ENCODE measurements at regions not wholly inside any gene's neighbourhood (a gene's known extent, or its start where the extent isn't known, plus 50 kb on each side); places are given as distances from the start of the nearest gene placed in this dataset.

DNA sequence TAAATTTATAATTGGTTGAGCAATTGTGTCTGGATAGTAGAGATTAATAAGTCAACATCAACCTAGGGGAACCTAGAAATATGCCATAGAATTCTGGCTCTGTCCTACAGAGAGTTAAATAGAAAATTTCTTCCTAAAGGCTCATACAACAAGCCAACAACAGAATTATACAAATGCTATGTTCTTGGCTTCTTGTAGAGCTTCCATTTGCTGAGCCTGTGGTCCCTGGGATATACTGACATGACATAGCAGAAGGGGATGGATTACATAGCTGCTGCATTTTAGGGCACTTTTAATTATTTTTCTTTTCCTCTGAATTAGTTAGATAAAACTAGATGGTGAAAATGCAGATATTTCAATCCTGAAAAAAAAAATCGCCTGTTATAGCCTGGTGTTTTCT is 95.5 kb upstream of the ST6GAL2 start:
- no peak for DNase-seq

DNA sequence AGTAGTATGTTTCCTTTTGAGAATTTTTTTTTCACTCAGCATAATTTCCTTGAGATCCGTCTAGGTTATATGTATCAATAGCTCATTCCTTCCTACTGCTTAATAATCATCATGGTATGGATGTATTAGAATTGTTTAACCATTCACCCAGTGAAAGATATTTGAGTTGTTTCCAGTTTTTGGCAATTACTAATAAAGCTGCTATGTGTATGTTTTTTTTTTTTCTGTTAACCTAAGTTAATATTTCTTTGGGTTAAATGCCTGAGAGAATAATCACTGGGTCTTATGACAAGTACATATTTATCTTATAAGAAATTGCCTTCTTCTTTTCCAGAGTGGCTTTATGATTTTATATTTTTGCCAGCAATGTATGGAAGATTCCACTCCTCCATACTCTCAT is 96.4 kb upstream of the ST6GAL2 start:
- no peak for DNase-seq

DNA sequence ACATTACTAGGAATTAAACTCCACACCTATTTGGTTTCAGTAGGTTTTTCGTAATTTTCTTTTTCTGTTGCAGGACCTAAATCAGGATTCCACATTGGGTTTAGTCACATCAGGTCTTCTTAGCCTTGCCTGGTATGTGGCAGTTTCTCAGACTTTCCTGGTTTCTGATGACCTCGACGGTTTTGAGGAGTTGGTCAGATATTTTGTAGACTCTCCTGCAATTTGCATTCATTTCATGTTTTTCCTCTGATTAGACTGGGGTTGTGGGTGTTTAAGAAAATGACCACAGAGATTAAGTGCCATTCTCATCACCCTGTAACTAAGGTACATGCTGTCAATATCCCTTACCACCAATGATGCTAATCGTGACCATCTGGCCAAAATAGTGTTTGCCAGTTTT is 97.3 kb upstream of the ST6GAL2 start:
- DNase-seq: no peak

DNA sequence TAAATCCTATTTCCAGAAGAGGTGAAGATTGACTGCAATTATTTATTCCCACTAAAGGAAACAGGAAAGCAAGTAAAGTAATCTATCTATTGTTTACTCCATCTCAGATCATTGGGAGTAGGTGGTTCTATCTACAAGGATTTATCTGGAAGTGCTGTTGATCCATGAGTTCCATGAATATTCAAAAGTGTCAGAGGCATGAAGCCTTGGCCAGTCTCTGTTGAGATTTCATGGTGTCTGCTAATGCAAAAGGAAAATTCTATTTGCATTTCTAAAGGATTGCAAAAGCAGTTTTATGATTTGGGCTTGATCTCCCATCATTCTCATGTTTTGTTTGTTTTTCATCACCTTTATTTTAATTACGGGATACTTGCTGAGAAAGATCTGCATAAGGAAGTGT is 102.4 kb upstream of the ST6GAL2 start:
- DNase-seq: no peak

DNA sequence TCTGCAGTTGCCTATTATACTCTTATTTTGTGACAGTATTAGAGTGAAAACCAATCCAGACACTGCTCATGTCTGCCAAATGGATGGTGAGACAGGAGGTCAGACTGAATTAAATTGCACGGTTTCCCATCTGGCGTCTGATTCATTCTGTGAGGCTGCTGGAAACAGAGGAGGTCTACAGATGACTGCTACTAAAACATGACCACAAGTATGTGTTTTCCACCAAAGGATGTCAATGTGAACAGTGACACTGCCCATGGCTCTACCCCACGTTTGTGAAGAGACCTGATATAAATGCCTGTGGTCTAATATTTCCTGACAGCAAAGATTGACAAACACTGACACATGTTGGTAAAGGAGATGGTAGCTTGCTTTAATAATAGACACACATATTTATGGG is 104.3 kb upstream of the ST6GAL2 start:
- DNase-seq: no peak

DNA sequence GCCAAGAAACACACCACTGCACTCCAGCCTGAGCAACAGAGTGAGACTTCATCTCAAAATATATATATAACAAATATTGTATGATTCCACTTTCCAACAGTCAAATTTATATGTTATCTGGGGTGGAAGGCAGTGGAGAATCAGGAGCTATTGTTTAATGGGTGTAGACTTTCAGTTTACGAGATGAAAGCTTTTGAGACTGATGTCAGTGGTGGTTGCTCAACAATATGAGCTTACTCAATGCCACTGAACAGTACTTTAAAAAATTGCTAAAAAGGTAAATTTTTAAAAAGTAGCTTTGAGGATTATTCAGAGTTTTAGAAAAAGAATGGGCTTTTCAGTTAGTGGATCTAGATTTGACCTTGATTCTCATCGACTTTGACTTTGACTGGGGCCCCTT is 105.9 kb upstream of the ST6GAL2 start:
- no peak for DNase-seq

DNA sequence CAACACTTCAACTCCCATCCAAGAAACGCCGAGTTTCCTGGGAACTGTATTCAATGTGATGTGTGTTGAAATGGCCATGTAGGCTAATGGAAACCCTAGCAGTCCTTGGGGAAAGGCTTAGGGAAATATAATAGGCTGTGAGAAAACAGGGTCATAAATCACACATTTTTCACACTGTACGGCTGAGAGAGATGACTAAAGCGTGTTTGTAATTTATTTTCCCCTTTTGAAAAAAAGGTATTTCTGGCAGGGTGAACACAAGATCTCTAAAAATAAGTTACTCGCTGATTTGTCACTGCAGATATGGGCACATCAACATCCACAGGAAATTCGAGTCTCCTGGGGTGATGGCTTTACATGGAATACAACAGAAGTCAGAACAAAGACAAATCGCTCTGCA is 109.6 kb upstream of the ST6GAL2 start:
- no peak for DNase-seq

DNA sequence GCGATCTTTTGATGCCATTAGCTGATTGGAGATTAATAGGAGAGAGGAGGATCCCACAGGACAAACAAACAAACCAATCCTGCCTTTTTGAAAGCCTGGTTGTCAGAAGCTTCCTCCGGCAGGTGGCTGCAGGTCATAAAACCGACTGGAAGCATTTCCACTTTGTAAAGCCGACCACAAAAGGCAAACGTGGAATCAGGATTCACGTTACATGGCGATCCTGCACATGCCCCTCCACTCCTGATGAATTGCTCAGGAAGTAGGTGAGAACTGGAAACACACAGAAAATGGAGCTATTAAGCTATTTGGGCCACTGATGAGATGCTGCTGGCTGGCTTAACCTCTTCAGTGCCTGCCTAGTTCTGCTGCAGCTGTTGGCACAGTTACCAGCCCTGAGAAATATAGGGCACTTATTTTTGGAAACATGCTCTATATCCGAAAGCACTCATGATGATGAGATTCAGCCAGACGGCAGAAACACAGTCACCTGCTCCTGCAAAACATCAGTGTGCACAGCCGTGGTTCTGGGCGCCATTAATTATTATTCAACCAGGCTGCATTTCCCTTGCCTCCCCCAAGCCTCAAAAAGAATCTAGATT is 110.3 kb upstream of the ST6GAL2 start:
- no peak for DNase-seq

DNA sequence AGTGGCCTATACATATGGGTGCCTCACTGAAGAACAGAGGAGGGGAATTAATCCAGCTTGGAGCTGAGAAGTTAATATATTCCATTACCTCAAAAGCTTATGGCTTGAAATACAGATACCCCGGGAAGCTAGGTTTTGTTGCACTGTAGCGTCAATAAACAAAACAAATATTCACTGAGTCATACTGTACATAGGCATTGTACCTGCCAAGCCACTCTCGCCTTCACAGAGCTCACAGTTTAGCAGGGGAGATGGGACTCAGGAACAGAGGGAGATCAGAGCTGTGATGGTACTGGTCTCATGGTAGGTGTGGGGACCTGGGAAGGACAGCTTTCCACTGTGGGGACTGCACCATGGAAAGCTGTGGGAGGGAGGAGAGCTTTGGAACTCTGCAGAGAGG is 111.2 kb upstream of the ST6GAL2 start:
- DNase-seq: no peak

DNA sequence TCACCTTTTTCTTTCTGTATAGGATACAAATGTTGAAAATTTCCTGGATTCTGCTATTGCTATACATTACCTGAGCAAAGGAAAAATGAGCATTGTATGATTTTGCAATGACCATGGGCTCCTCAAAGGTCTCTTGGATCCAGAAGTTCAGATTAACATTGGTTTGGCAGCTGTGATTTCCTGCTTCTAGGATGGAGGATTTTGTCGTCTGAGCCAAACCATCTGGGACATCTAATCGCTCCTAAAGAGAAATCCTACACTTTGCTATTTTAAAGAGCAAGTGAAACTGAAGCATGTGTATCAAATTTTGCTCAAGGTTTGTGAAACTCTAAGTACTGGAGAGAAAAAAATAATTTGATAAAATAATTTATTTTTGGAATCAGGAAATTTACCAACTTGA is 115.1 kb upstream of the ST6GAL2 start:
- DNase-seq: no peak

DNA sequence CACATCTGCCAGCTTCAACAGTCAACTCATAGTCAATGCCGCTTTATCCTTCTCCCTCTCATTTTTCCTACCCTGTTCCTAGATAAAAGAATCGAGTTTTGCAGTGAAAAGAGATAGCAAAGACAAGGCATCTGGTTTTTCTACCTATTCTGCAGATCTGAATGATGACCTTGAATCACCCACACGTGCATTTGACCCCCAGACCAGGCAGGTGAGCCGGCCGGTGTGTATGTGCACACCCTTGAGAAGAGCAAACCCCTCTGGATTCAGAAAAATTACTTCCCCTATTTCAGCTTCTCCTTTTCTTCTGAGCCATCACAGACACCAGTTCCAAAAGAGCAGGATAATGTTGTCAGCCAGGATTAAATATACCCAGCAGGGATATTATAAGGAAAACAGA is 115.6 kb upstream of the ST6GAL2 start:
- DNase-seq: no peak

DNA sequence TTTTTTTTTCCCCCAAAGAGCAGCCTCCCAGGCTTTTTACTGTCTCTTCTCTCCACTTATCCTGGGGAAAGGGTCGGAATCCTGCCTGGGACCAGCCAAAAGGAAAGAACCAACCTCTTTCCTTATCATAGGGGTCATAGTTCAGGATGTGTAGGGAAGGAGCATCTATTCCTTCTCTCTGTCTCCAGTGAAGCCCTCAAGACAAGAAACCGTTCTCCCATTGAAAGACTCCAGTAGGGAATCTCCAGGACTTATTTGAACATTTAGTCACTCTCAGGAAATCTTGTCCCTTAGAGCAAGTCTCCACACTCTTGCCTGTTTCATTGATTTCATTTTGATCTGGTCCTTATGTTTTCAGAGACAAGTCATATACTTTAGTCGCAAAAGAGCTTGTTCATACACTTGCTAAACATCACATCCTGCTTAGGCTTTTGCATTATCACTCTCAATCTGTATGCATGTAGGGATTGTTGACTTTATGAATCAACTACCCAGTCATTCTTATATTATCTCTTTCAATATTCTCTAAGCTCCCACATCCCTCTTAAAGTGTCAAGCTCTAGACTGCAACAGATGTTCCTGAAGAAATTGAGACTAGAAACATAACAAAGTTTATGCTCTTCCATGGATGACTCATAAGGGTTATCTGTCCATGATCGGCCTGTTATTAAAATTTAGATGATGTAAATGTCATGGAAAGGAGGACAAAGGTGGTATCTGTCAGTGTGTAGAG is 116.2 kb upstream of the ST6GAL2 start:
- DNase-seq: no peak

DNA sequence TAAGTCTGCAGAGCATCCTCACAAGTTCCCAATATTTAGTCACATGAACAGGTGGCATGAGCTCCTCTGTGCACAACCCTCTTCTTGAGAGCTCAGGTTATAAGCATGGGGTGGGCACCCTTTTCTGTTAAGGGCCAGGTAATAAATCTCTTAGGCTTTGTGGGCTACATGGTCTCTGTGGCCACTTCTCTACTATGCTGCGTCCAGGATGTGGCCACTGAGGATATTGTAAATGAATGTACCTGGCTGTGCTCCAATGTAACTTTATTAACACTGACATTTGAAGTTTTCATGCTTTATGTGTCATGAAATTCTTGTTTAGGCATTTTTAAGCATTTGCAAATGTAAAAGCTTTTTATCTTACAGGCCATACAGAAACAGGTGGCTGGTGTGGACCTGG is 116.8 kb upstream of the ST6GAL2 start:
- DNase-seq: no peak

DNA sequence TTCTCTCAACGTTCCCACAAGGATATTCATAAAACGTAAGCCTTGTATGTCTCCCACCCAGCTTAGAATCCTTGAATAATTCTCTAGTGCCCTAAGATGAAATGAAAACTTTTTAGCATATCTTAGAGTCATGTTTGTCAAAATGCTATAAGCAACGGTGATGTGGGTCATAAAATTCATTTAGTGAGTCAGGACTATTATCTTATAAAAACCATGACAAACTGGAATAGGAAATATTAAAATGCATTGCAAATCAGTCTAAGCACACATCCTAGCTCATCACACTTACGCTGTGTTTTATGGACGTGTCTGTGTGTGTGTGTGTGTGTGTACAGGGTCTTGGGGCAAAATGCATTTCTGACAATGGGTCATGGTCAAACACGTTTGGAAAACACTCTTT is 119.9 kb upstream of the ST6GAL2 start:
- no peak for DNase-seq

DNA sequence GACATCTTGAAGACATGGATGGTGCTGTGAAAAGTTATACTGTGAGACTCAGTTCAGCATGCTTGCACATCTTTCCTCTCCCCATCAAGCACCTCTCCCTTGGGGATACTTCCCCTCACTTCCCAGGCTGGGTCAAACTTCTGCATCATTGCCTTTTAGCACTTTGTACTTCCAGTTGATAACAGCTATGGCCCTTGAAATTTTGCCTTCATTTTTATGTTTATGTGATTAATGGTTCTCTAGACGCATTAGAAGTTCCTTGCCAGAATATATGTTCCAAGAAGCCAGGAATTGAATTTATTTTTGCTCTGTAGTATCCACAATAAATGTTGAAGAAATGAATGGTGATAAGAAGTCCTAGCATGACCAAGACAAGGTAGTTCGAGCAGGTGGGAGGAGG is 120.9 kb upstream of the ST6GAL2 start:
- DNase-seq: no peak

DNA sequence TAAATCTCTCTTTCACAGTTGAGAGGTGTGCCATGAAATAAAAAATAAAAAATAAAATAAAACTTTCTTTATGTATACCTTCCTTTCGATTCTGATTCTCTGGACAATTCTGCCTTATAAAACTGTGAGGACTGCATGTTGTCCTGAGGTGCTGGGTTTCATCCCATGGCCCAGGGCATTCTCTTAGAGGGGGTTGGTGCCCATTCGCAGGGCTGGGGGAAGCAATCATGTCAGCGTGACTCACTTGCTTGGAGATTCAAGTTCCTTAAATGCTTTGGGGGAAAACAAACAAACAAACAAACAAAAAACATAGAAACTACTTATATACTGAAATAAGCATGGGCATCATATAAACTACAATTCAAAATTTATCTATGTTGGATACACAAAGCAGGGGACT is 122.0 kb upstream of the ST6GAL2 start:
- no peak for DNase-seq

DNA sequence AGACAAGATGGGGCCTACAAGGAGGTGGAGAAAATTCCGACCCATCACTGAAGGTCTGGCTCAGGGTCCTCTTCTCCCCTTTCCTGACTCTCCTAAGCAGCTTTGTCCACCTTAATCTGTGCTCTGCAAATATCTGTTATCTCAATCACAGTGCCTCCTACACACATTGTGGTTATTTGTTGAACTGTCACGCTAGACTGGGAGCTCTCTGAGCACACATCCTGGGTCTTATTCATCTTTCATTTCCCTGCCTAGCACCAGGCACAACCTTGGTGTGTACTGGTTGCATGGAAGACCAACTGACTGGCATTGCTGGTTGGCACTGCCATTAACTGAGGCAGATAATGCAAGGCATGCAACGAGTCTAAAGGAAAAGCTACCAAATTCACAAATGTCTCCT is 122.9 kb upstream of the ST6GAL2 start:
- DNase-seq: no peak

DNA sequence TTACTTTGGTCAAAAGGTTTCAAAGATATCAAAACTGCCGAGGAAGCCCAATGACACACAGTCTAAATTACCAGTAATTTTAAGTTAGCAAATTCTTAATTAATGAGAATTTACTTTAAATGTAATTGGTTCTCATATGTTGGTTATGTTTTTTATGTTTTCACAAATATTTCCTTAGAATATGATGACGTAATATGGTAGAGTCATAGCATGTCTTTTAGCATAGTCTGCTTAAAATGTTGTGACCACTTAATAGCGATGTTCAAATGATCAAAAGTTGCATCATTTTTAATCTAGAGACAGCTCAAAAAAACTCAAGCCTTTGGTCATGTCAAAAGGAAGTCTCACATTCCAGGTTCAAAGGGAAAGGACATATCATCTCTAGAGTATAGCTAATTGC is 123.3 kb upstream of the ST6GAL2 start:
- no peak for DNase-seq

DNA sequence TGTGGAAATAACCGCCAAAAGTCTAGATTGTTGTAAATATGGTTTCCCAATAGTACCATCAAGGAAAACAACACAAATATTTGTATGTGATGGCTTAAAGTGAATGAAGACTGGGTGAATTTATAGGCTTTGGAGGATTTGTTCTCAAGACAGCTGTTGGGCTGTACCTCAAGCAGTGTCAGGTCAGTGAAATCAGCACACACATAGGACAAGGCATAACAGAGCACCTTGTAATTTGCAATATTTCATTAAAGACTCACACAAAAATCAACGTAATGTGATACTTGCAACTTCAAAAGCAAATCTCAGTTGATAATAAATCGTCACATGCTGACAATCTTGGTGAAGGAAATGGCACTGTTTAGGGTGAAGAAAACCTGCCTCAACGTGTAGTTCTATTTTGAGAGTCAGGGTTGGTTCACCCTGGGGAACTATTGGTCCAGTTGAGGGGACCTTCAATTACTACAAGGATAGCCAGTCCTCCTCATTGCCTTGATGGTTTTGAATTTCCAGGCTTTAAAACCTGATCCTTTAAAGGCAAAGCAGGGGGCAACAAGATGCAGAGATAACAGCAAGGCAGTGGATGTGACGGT is 126.8 kb upstream of the ST6GAL2 start:
- no peak for DNase-seq

DNA sequence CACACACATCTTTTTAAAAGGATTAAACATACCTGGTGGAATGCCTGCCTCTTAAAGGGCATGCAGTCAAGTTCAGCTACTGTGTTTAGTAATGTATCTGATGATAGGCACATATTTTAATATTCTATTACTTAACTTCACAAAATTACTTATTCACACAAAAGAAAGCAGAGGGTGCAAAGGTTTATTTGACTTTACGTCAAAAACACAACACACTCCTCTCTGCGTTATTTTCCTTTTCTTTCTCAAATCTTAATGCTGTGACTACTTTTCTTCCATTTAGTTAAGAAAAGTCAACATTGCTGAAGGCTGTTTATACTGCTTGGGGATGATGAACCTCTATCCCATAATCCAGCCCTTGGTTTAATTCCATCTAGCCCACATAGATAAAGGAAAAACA is 127.9 kb upstream of the ST6GAL2 start:
- no peak for DNase-seq

DNA sequence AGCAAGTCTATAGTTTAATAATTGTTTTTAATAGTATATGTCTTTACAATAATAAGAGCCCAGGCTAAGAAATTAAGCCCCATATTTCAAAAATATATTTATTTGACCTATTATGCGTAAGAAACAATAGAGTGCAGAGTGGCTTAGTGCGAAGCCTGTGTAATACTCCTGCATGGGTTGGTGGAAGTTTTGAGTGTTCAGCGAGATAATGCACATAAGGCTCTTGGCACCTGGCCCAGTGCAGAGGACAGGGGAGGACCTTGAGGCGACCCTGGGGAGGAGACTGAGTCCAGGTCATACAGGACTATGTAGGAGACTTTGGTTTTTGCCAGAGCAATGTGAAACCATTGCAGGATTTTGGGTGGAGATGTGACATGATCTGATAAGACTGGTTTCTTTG is 132.4 kb upstream of the ST6GAL2 start:
- DNase-seq: no peak

DNA sequence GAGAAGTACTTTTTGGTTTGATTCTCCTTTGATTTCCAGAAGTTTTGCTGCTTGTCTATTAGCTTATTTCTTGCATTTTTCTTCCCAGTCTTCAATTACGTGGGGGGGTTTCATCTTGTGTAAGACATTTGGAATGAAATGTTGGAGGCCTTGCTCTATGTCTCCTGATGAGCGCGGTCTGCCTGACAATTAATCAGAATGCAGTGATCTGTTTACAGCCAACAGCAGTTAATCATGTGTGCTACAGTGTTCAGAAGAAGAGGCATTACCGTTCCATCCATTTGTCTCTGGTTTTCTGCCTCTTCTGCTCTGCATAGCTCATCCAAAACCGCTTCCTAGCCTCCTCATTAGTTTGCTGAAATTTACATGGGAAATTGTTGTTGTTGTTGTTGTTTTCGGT is 134.4 kb upstream of the ST6GAL2 start:
- no peak for DNase-seq

DNA sequence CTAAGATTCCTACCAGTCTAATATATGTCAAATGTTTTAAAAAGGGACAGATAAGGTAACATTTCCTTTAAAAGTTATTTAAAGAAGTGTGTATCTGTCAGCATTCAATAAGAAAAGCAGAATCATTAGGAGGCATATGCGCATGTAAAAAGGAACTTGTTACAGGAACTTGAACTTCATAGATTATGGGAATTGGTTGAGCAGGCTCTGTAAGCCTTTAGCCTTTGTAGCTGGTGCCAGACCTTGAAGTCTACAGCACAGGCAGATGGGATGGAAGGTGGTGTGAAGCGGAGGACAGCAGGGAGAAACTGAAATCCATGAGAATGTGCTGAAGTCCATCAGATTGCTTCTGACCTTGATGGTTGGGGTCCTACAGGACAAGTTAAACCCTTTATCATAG is 138.3 kb upstream of the ST6GAL2 start:
- DNase-seq: no peak

DNA sequence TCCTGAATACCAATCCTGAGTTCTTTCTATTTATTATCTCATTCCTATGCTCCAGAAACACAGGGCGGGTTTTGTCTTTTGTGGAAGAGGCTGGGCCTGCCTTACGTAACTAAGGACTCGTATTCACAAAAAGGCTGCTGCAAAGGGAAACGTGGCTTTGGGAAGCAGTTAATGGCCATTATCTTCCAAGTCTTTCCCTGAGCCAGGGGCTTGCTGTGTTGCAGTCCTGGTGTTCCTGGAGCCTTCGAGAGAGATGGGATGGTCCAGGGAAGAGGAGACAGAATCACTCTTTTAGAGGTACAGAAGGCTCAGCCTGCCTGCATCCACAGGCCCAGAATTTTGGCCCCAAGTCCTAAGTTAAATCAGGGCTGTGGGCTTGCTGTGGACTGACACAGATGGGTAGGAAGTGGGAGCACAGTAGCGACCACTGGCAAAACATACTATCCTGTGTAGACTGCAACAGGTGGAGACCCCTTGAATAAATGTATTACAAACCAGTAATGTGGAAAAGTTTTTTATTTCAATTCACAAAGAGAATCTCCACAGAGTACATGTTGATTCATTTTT is 139.4 kb upstream of the ST6GAL2 start:
- DNase-seq: no peak

Measured in activated CD4-positive, alpha-beta T cell treated with anti-CD3 and anti-CD28 coated beads, Interleukin-2, Interleukin-6, amounts not matched to agents 100 ng/mL and 50 ng/mL, durations not matched to agents 16 hours and 8 hours (primary cell).